DND-41 (cell line): ENCODE measurements at regions not wholly inside any gene's neighbourhood (a gene's known extent, or its start where the extent isn't known, plus 50 kb on each side); places are given as distances from the start of the nearest gene placed in this dataset.

Experiments
- ATAC-seq: fragments of 200-7000 bp; cut with Tn5 transposase; 3 replicates; pipeline ENCODE4 v1.9.1; 2021; ENCODE audit warnings: low read depth; ENCODE audit not compliant: insufficient read depth
- DNase-seq: peaks from one replicate; pipeline ENCODE4 v3.0.0-alpha.2; 2020
- H2AFZ ChIP-seq: 2 replicates; pipeline ENCODE4 v1.6.0; 2012; ENCODE audit warnings: low read depth, low read length
- H3K27ac ChIP-seq: 2 replicates; pipeline ENCODE4 v1.5.1; 2012; ENCODE audit warnings: low read length, inconsistent platforms
- H3K27me3 ChIP-seq: fragments of 200-600 bp; sonication (generic); 2 replicates; pipeline ENCODE4 v1.6.0; 2012; ENCODE audit warnings: low read length, mild to moderate bottlenecking, inconsistent platforms; ENCODE audit not compliant: insufficient read depth, poor library complexity
- H3K36me3 ChIP-seq: 2 replicates; pipeline ENCODE4 v1.5.1; 2012; ENCODE audit warnings: low read length, inconsistent platforms; ENCODE audit not compliant: insufficient read depth
- H3K4me1 ChIP-seq: 2 replicates; pipeline ENCODE4 v1.5.1; 2012; ENCODE audit warnings: mild to moderate bottlenecking, low read length; ENCODE audit not compliant: insufficient read depth
- H3K4me2 ChIP-seq: 2 replicates; pipeline ENCODE4 v1.6.0; 2012; ENCODE audit warnings: mild to moderate bottlenecking, moderate library complexity, low read length, inconsistent platforms; ENCODE audit not compliant: insufficient read depth
- H3K4me3 ChIP-seq, 2 experiments: fragments of 200-600 bp in 1 of 2; shearing (Covaris generic) in 1 of 2; 2 replicates each; pipeline ENCODE4 v1.5.1; 2012 to 2016; ENCODE audit warnings: inconsistent platforms in 2 of 2, low read length in 2 of 2, mild to moderate bottlenecking in 2 of 2, low read depth in 1 of 2, moderate library complexity in 1 of 2
- H3K79me2 ChIP-seq: 2 replicates; pipeline ENCODE4 v1.6.0; 2012; ENCODE audit warnings: low read length, inconsistent platforms; ENCODE audit not compliant: insufficient read depth
- H3K9ac ChIP-seq: 2 replicates; pipeline ENCODE4 v1.6.0; 2012; ENCODE audit warnings: low read depth, mild to moderate bottlenecking, inconsistent platforms, low read length, moderate library complexity
- H3K9me3 ChIP-seq: 2 replicates; pipeline ENCODE4 v1.5.1; 2012; ENCODE audit warnings: low read length, moderate library complexity, mild to moderate bottlenecking, inconsistent platforms; ENCODE audit not compliant: insufficient read depth, severe bottlenecking
- H4K20me1 ChIP-seq: 2 replicates; pipeline ENCODE4 v1.6.0; 2012; ENCODE audit warnings: low read length; ENCODE audit not compliant: insufficient read depth
- CTCF ChIP-seq: IDR thresholded peaks from 2 replicates; pipeline ENCODE4 v1.5.1; 2012; ENCODE audit warnings: borderline replicate concordance, low read length, moderate library complexity, mild to moderate bottlenecking; ENCODE audit not compliant: poor library complexity, severe bottlenecking; ENCODE audit errors: extremely low read depth
- EZH2 ChIP-seq: IDR thresholded peaks from 3 replicates; pipeline ENCODE4 v1.6.1; 2012; ENCODE audit warnings: borderline replicate concordance, low read depth, mild to moderate bottlenecking, moderate library complexity, low read length, inconsistent platforms; ENCODE audit not compliant: severe bottlenecking

DNA sequence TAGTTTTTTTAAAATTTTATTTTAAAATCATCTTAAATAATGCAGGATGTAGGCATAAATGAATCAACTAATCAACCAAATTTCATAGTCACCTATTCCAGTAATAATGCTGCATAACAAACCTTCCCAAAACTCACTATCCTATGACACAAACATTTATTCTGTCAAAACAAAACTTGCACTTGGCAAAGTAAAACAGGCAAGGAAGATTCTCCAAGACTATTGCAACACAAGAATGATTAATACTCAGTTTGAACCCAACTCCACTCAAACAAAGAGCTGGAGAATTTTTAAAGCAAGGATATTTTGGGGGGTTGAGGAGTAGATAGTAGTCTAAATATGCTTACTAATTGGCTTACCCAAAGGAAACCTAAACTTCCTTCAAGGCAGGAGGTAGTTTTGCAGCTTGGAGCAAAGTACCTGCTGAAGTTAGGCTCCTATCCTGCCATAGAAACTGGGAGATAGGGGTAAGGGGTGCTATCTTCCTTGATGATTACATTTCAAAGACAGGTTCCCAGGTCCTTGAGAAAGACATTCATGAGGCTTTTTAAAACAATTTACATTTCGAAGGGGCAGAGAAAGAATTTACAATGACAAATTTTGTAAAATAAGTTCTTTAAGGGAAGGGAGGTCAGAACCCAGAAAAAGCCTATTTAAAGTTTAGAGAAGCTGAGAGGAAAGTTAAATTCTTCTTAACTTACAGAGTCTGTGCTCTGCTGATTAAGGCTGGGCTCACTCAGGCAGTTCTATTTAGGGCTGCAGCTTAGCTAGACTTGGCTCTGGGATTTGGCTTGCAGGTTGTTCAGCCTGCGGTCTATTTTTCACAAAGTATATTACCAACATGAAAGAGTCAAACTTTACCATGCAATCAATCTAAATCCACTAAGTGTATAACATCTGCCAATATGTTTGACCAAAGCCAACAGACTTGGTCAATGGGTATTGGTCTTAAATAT lies 549.0 kb downstream of the KCTD12 start:
- TF ChIP-seq CTCF (no peak), EZH2 (no peak)
- Histone ChIP-seq H3K9ac (no peak overlapping the region), H3K4me3 (no peak overlapping the region), H3K79me2 (no peaks in the 10 kb centered on the region), H2AFZ (no peak overlapping the region), H3K4me2 (no peak overlapping the region), H3K27ac (no peak overlapping the region), H3K36me3 (no peaks in the 10 kb centered on the region), H3K27me3 (no peaks in the 10 kb centered on the region), H4K20me1 (no peaks in the 10 kb centered on the region), H3K4me1 (no peaks in the 10 kb centered on the region), H3K9me3 (no peaks in the 10 kb centered on the region)
- ATAC-seq (no peak), DNase-seq (no peak)

GRCh38 chr13:76335463-76335862 lies 550.7 kb downstream of the KCTD12 start:
- Histone ChIP-seq H2AFZ (no peak overlapping the region), H3K79me2 (no peaks in the 10 kb centered on the region), H3K27me3 (no peaks in the 10 kb centered on the region), H3K9me3 (no peaks in the 10 kb centered on the region), H3K4me3 (no peak overlapping the region), H4K20me1 (no peaks in the 10 kb centered on the region), H3K9ac (no peak overlapping the region), H3K4me1 (no peaks in the 10 kb centered on the region), H3K27ac (no peak overlapping the region), H3K36me3 (no peaks in the 10 kb centered on the region), H3K4me2 (no peak overlapping the region)
- no peak for DNase-seq
- TF ChIP-seq EZH2 (no peak), CTCF (no peak)
- ATAC-seq = no peak

DNA sequence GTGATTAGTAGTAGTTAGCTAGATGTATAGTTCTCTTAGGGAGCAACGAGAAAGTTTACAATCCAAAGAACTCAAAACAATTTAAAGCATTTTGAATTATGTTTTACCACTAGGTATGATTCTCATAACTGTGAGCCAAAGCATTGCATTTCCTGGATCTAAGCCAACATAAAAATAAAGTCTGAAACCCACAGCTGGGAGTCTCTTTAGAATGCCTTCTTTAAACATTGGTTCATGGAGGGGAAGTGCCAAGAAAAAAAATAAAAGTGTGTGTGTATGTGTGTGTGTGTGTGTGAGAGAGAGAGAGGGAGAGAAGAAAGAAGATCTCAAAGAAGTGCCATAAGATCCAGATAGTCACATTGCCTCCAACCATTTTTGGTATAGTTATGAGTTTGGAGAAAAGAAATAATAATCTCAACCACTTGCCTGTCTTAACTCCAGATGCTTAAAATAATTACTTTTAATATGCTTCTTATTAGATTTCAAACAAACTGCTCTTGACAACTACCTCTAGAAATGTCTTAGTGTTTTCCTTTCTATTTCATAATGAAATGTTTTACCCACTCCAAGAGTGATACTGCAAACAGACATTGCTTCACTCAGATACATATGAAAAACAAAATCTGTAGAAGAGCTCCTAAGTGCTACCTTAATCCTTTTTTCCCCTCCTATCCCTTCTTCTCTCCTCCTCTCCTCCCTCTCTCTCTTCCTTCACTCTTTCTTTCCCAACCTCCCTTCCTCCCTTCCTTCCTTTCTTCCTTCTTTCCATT lies 554.1 kb downstream of the KCTD12 start:
- Histone ChIP-seq H3K27ac (no peak overlapping the region), H3K79me2 (no peaks in the 10 kb centered on the region), H4K20me1 (no peaks in the 10 kb centered on the region), H3K27me3 (no peaks in the 10 kb centered on the region), H3K9me3 (no peaks in the 10 kb centered on the region), H2AFZ (no peak overlapping the region), H3K4me1 (no peaks in the 10 kb centered on the region), H3K4me3 (no peak overlapping the region), H3K4me2 (no peak overlapping the region), H3K9ac (no peak overlapping the region), H3K36me3 (no peaks in the 10 kb centered on the region)
- TF ChIP-seq EZH2 (no peak), CTCF (no peak)
- DNase-seq (no peak), ATAC-seq (no peak)
